ENCODE measurements at regions not wholly inside any gene's neighbourhood (a gene's known extent, or its start where the extent isn't known, plus 50 kb on each side); places are given as distances from the start of the nearest gene placed in this dataset.

DNA sequence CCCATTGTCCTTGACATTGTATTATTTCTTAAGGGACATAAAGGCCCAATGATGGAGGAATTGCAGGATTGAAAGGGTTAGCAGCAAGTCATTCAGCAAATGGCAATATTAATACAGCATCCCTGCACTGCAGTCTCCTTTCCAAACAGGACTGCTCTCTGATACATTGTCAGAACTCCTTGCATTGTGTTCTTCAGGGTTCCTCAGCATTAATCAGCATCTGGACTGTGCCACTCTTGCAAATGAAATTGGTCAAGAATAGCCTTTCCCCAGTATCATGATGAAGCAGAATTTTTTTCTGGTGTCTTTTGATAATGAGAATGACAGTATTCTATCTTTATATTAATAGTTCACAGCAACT lies 272.6 kb upstream of the HAND2 start:
- no peak overlapping the region for H3K4me3 ChIP-seq (ENCODE audit: insufficient read depth, low read depth, low read length)
- H3K9me3 ChIP-seq (ENCODE audit: insufficient read depth, low read depth, low read length): no peaks in the 10 kb centered on the region

DNA sequence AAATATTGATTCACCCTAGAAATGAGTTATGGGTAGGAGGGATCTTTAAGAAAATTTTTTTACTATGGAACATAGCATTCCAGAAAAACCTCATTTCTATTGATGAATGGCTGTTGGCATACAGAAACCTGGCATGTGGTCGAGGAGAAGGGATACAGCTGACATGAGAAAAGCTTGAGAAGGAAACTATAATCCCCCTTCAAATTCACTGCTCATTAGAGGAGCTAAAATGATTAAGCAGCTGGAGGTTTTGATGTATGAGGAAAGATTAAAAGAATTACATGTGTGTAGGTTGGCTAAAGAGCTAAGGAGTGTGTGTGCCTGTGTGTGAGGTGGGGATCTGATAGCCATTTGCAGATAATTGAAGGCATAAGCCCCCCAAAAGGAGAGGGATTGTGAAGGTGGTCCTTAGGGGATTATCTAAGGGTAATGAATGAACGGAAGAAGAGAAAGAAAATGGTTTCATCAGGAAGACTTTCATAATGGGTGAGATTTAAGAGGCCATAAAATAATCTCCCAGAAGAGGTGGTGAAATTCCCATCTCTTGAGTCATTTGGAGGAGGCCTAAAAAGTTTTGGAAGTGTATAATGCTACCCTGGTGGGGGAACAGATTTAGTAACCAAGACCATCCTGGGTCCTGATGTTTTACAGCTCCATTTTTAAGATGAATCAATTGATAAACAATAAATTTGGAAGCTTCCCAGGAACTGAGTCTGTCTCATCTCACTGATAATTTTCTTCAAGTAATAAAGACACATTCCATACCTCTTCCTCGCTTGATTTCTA lies 272.0 kb upstream of the HAND2 start:
- Mint-ChIP-seq H3K36me3 (ENCODE audit: low read depth, unreplicated experiment) (no peaks in the 10 kb centered on the region), H3K27ac (ENCODE audit: unreplicated experiment) (no peak overlapping the region), H3K27me3 (ENCODE audit: low read depth, unreplicated experiment) (no peaks in the 10 kb centered on the region), H3K4me3 (ENCODE audit: unreplicated experiment) (no peak overlapping the region), H3K4me1 (ENCODE audit: low read depth, unreplicated experiment) (peaks cover 3% of the 10 kb centered on the region), H3K9me3 (ENCODE audit: unreplicated experiment) (no peaks in the 10 kb centered on the region)
- FAIRE-seq: no peak
- Histone ChIP-seq H3K79me2 (ENCODE audit: insufficient read depth, low read length) (no peaks in the 10 kb centered on the region), H3K27ac (ENCODE audit: low read depth, low read length) (no peak overlapping the region), H3K4me1 (ENCODE audit: insufficient read depth, low read length) (no peaks in the 10 kb centered on the region), H3K4me3 (ENCODE audit: insufficient read depth, low read depth, low read length) (no peak overlapping the region), H3K36me3 (ENCODE audit: insufficient read depth, low read length) (no peaks in the 10 kb centered on the region), H3K4me2 (ENCODE audit: low read length) (no peak overlapping the region), H2AFZ (ENCODE audit: low read depth, low read length) (no peak overlapping the region), H3K9ac (ENCODE audit: low read length) (no peak overlapping the region), H4K20me1 (ENCODE audit: insufficient read depth, low read length) (no peaks in the 10 kb centered on the region), H3K27me3 (ENCODE audit: insufficient read depth, low read length) (no peaks in the 10 kb centered on the region), H3K9me3 (ENCODE audit: insufficient read depth, low read depth, low read length) (no peaks in the 10 kb centered on the region)
- TF ChIP-seq CTCF (IDR thresholded peaks at IDR 0.05; ENCODE audit: insufficient read depth, low read depth, low read length): no peak
- TF ChIP-seq EZH2 (IDR thresholded peaks at IDR 0.05; ENCODE audit: insufficient read depth, low read length): no peak
- DNase-seq (ENCODE audit: low read depth): no peak

More for the DNA sequence above, 272.6 kb upstream of the HAND2 start:
- Histone ChIP-seq H3K4me1 (ENCODE audit: insufficient read depth, low read length) (no peaks in the 10 kb centered on the region), H3K4me2 (ENCODE audit: low read length) (no peak overlapping the region), H3K79me2 (ENCODE audit: insufficient read depth, low read length) (no peaks in the 10 kb centered on the region), H3K27me3 (ENCODE audit: insufficient read depth, low read length) (no peaks in the 10 kb centered on the region), H4K20me1 (ENCODE audit: insufficient read depth, low read length) (no peaks in the 10 kb centered on the region), H3K9ac (ENCODE audit: low read length) (no peak overlapping the region), H3K36me3 (ENCODE audit: insufficient read depth, low read length) (no peaks in the 10 kb centered on the region), H2AFZ (ENCODE audit: low read depth, low read length) (no peak overlapping the region), H3K27ac (ENCODE audit: low read depth, low read length) (no peak overlapping the region)
- H3K27ac Mint-ChIP-seq (ENCODE audit: unreplicated experiment): no peak overlapping the region
- FAIRE-seq (no peak), DNase-seq (ENCODE audit: low read depth) (no peak)
- H3K27me3 Mint-ChIP-seq (ENCODE audit: low read depth, unreplicated experiment): no peaks in the 10 kb centered on the region
- no peaks in the 10 kb centered on the region for H3K9me3 Mint-ChIP-seq (ENCODE audit: unreplicated experiment)
- TF ChIP-seq CTCF (IDR thresholded peaks at IDR 0.05; ENCODE audit: insufficient read depth, low read depth, low read length) (no peak), EZH2 (IDR thresholded peaks at IDR 0.05; ENCODE audit: insufficient read depth, low read length) (no peak)
- H3K4me3 Mint-ChIP-seq (ENCODE audit: unreplicated experiment): no peak overlapping the region
- no peaks in the 10 kb centered on the region for H3K4me1 Mint-ChIP-seq (ENCODE audit: low read depth, unreplicated experiment)
- H3K36me3 Mint-ChIP-seq (ENCODE audit: low read depth, unreplicated experiment): no peaks in the 10 kb centered on the region

GRCh38 chr4:173801361-173801760 lies 271.3 kb upstream of the HAND2 start:
- no peaks in the 10 kb centered on the region for H3K9me3 ChIP-seq (ENCODE audit: insufficient read depth, low read depth, low read length)
- H3K4me3 Mint-ChIP-seq (ENCODE audit: unreplicated experiment): no peak overlapping the region
- no peak for FAIRE-seq

More at GRCh38 chr4:173801361-173801760, 271.3 kb upstream of the HAND2 start:
- Mint-ChIP-seq H3K27ac (ENCODE audit: unreplicated experiment) (no peak overlapping the region), H3K9me3 (ENCODE audit: unreplicated experiment) (no peaks in the 10 kb centered on the region), H3K36me3 (ENCODE audit: low read depth, unreplicated experiment) (no peaks in the 10 kb centered on the region), H3K4me1 (ENCODE audit: low read depth, unreplicated experiment) (peaks cover 3% of the 10 kb centered on the region), H3K27me3 (ENCODE audit: low read depth, unreplicated experiment) (no peaks in the 10 kb centered on the region)
- no peak overlapping the region for H3K4me2 ChIP-seq (ENCODE audit: low read length)
- H3K9ac ChIP-seq (ENCODE audit: low read length): no peak overlapping the region
- no peaks in the 10 kb centered on the region for H3K79me2 ChIP-seq (ENCODE audit: insufficient read depth, low read length)
- H4K20me1 ChIP-seq (ENCODE audit: insufficient read depth, low read length): no peaks in the 10 kb centered on the region
- H3K4me3 ChIP-seq (ENCODE audit: insufficient read depth, low read depth, low read length): no peak overlapping the region
- TF ChIP-seq EZH2 (IDR thresholded peaks at IDR 0.05; ENCODE audit: insufficient read depth, low read length) (no peak), CTCF (IDR thresholded peaks at IDR 0.05; ENCODE audit: insufficient read depth, low read depth, low read length) (no peak)
- no peaks in the 10 kb centered on the region for H3K27me3 ChIP-seq (ENCODE audit: insufficient read depth, low read length)
- no peak for DNase-seq (ENCODE audit: low read depth)
- H2AFZ ChIP-seq (ENCODE audit: low read depth, low read length): no peak overlapping the region
- H3K36me3 ChIP-seq (ENCODE audit: insufficient read depth, low read length): no peaks in the 10 kb centered on the region
- H3K27ac ChIP-seq (ENCODE audit: low read depth, low read length): no peak overlapping the region
- H3K4me1 ChIP-seq (ENCODE audit: insufficient read depth, low read length): no peaks in the 10 kb centered on the region
